ENCODE measurements at regions not wholly inside any gene's neighbourhood (a gene's known extent, or its start where the extent isn't known, plus 50 kb on each side); places are given as distances from the start of the nearest gene placed in this dataset.

DNA sequence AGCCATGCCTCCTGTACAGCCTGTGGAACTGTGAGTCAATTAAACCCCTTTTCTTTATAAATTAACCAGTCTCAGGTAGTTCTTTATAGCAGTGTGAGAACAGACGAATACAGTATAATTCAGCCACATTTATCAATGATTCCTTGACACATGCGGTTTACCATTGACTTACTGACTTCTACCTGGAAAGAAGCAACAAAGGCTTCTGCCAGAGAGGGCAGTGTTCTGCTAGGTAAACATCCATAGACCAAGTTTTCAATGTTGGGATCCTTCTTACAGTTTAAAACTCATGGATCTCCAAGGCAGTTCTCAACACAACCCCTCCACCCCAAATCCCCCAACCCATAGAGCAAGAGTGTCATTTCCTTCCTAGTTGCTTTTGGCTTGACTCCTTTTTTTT, 150.6 kb downstream of the ZNF648 start:
- no peak for TF ChIP-seq POLR2A (IDR thresholded peaks at IDR 0.05)
- TF ChIP-seq, protein P1, sequence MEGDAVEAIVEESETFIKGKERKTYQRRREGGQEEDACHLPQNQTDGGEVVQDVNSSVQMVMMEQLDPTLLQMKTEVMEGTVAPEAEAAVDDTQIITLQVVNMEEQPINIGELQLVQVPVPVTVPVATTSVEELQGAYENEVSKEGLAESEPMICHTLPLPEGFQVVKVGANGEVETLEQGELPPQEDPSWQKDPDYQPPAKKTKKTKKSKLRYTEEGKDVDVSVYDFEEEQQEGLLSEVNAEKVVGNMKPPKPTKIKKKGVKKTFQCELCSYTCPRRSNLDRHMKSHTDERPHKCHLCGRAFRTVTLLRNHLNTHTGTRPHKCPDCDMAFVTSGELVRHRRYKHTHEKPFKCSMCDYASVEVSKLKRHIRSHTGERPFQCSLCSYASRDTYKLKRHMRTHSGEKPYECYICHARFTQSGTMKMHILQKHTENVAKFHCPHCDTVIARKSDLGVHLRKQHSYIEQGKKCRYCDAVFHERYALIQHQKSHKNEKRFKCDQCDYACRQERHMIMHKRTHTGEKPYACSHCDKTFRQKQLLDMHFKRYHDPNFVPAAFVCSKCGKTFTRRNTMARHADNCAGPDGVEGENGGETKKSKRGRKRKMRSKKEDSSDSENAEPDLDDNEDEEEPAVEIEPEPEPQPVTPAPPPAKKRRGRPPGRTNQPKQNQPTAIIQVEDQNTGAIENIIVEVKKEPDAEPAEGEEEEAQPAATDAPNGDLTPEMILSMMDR (IDR thresholded peaks at IDR 0.05), result no peak
